Lower leg skin (tissue), 3 donors: ENCODE measurements at regions not wholly inside any gene's neighbourhood (a gene's known extent, or its start where the extent isn't known, plus 50 kb on each side); places are given as distances from the start of the nearest gene placed in this dataset.

ENCODE experiments used
- POLR2A ChIP-seq, 2 donors: fragments of 450-650 bp; IDR thresholded peaks; one replicate each; pipeline ENCODE4 v1.6.1; 2016 to 2017; ENCODE audit warnings: antibody characterized with exemption in 2 of 2, mild to moderate bottlenecking in 1 of 2, moderate library complexity in 1 of 2
- TF ChIP-seq, protein P1 (sequence below), 3 donors: fragments of 450-650 bp; IDR thresholded peaks; one replicate each; pipeline ENCODE4 v1.5.1; 2016; ENCODE audit warnings: antibody characterized with exemption in 3 of 3, mild to moderate bottlenecking in 3 of 3, moderate library complexity in 2 of 3

DNA sequence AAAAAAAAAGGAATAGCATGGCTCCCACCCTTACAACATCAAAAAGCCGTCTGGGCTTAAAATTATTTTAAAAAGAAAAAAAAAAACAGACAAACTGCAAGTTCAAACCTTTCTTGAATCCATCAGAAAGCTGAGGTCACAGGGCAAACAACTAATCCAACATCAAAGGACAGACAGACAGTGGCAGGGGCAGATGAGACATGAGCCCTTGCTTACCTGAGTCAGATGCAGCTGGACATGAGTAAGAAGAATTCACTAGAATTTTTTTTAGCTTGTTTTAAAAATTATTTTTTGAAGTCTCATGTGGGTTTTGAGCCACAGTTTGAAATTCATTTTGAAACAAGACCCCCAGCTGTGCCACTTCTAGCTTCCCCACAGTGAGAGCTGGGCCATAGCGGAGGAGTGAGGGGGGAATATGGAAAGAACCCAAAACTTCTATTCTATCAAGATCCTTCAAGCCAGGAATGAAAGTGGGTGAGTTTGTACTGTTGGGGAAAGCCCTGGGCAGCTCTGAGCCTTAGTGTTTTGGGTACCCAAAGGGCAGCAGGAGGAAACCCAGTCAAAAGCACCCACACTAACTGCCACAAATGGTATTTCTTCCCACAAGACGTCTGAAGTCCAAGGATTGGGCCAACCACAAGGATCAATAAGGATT, 111.4 kb downstream of the ATXN3L start:
- TF ChIP-seq, protein P1, sequence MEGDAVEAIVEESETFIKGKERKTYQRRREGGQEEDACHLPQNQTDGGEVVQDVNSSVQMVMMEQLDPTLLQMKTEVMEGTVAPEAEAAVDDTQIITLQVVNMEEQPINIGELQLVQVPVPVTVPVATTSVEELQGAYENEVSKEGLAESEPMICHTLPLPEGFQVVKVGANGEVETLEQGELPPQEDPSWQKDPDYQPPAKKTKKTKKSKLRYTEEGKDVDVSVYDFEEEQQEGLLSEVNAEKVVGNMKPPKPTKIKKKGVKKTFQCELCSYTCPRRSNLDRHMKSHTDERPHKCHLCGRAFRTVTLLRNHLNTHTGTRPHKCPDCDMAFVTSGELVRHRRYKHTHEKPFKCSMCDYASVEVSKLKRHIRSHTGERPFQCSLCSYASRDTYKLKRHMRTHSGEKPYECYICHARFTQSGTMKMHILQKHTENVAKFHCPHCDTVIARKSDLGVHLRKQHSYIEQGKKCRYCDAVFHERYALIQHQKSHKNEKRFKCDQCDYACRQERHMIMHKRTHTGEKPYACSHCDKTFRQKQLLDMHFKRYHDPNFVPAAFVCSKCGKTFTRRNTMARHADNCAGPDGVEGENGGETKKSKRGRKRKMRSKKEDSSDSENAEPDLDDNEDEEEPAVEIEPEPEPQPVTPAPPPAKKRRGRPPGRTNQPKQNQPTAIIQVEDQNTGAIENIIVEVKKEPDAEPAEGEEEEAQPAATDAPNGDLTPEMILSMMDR (IDR thresholded peaks at IDR 0.05): no peak
- no peak for TF ChIP-seq POLR2A (IDR thresholded peaks at IDR 0.05)
